ENCODE measurements at regions not wholly inside any gene's neighbourhood (a gene's known extent, or its start where the extent isn't known, plus 50 kb on each side); places are given as distances from the start of the nearest gene placed in this dataset.
A peak's percentile ranks its signal among the peaks of the same experiment; 100 is the strongest.

GRCh38 chr22:22384267-22384666, 124.3 kb downstream of the ZNF280B start:
- TF ChIP-seq CTCF (conservative IDR thresholded peaks at IDR 0.05) = no peak
- Mint-ChIP-seq H3K9me3 (no peaks in the 10 kb centered on the region), H3K4me3 (no peak overlapping the region), H3K27ac (no peak overlapping the region), H3K27me3 (ENCODE audit: insufficient read depth) (peaks cover 99% of the 10 kb centered on the region), H3K36me3 (ENCODE audit: low read depth) (no peaks in the 10 kb centered on the region), H3K4me1 (peaks cover 18% of the 10 kb centered on the region)
- DNase-seq = no peak
- 41 to 60% methylated on average over 3 of the region's 3 CpGs for WGBS, 2 experiments (ENCODE audit: insufficient coverage in 1 of 2, insufficient read length in 1 of 2)
- H3K27me3 ChIP-seq (ENCODE audit: control insufficient read depth, insufficient read depth, low read length, poor library complexity, severe bottlenecking) = peaks cover 78% of the 10 kb centered on the region
- no peak overlapping the region for H3K4me3 ChIP-seq (ENCODE audit: low read length)
- H3K36me3 ChIP-seq (ENCODE audit: control insufficient read depth, insufficient read depth, low read length) = no peaks in the 10 kb centered on the region
- H3K9ac ChIP-seq (ENCODE audit: extremely low read depth, low read length, poor library complexity, severe bottlenecking) = no peak overlapping the region
- H3K9me3 ChIP-seq (ENCODE audit: control insufficient read depth, low read length) = no peaks in the 10 kb centered on the region
- no peak overlapping the region for H3K27ac ChIP-seq (ENCODE audit: low read depth, low read length)
- peaks cover 8% of the 10 kb centered on the region for H3K4me1 ChIP-seq (ENCODE audit: control insufficient read depth, insufficient read depth, low read length)

GRCh38 chr22:22384668-22385244, 123.8 kb downstream of the ZNF280B start:
- H3K27me3 Mint-ChIP-seq (ENCODE audit: insufficient read depth) = peaks cover 99% of the 10 kb centered on the region
- DNase-seq = no peak
- H3K27ac Mint-ChIP-seq = no peak overlapping the region
- H3K36me3 ChIP-seq (ENCODE audit: control insufficient read depth, insufficient read depth, low read length) = no peaks in the 10 kb centered on the region
- no peaks in the 10 kb centered on the region for H3K9me3 Mint-ChIP-seq
- H3K4me3 Mint-ChIP-seq = no peak overlapping the region
- H3K27ac ChIP-seq (ENCODE audit: low read depth, low read length) = no peak overlapping the region
- H3K27me3 ChIP-seq (ENCODE audit: control insufficient read depth, insufficient read depth, low read length, poor library complexity, severe bottlenecking) = peaks cover 78% of the 10 kb centered on the region
- no peak overlapping the region for H3K4me3 ChIP-seq (ENCODE audit: low read length)
- no peaks in the 10 kb centered on the region for H3K9me3 ChIP-seq (ENCODE audit: control insufficient read depth, low read length)
- no peak for TF ChIP-seq CTCF (conservative IDR thresholded peaks at IDR 0.05)
- peaks cover 18% of the 10 kb centered on the region for H3K4me1 Mint-ChIP-seq
- H3K36me3 Mint-ChIP-seq (ENCODE audit: low read depth) = no peaks in the 10 kb centered on the region
- whole genome bisulfite sequencing, 2 experiments (ENCODE audit: insufficient coverage in 1 of 2, insufficient read length in 1 of 2) = 100% methylated on average over 1 of the region's 2 CpGs
- peaks cover 8% of the 10 kb centered on the region for H3K4me1 ChIP-seq (ENCODE audit: control insufficient read depth, insufficient read depth, low read length)
- no peak overlapping the region for H3K9ac ChIP-seq (ENCODE audit: extremely low read depth, low read length, poor library complexity, severe bottlenecking)

GRCh38 chr22:22386602-22387385, 121.7 kb downstream of the ZNF280B start:
- no peak for TF ChIP-seq CTCF (conservative IDR thresholded peaks at IDR 0.05)
- no peak overlapping the region for H3K27ac Mint-ChIP-seq
- Histone ChIP-seq H3K36me3 (ENCODE audit: control insufficient read depth, insufficient read depth, low read length) (no peaks in the 10 kb centered on the region), H3K4me1 (ENCODE audit: control insufficient read depth, insufficient read depth, low read length) (peaks cover 8% of the 10 kb centered on the region), H3K9me3 (ENCODE audit: control insufficient read depth, low read length) (no peaks in the 10 kb centered on the region), H3K4me3 (ENCODE audit: low read length) (peak overlapping the region; percentile 44), H3K9ac (ENCODE audit: extremely low read depth, low read length, poor library complexity, severe bottlenecking) (no peak overlapping the region), H3K27me3 (ENCODE audit: control insufficient read depth, insufficient read depth, low read length, poor library complexity, severe bottlenecking) (peaks cover 88% of the 10 kb centered on the region), H3K27ac (ENCODE audit: low read depth, low read length) (no peak overlapping the region)
- 61 to 67% methylated on average over 5 to 10 of the region's 10 CpGs for WGBS, 2 experiments (ENCODE audit: insufficient coverage in 1 of 2, insufficient read length in 1 of 2)
- H3K4me1 Mint-ChIP-seq = peaks cover 18% of the 10 kb centered on the region
- no peaks in the 10 kb centered on the region for H3K36me3 Mint-ChIP-seq (ENCODE audit: low read depth)
- H3K4me3 Mint-ChIP-seq = peak overlapping the region; percentile 2
- no peaks in the 10 kb centered on the region for H3K9me3 Mint-ChIP-seq
- peak; percentile 68 for DNase-seq
- peaks cover 99% of the 10 kb centered on the region for H3K27me3 Mint-ChIP-seq (ENCODE audit: insufficient read depth)

All from endodermal cell (in vitro differentiated cells).